GM12892 (cell line): ENCODE measurements at regions not wholly inside any gene's neighbourhood (a gene's known extent, or its start where the extent isn't known, plus 50 kb on each side); places are given as distances from the start of the nearest gene placed in this dataset.

Source experiments
- POLR2A ChIP-seq: IDR thresholded peaks from 2 replicates; pipeline ENCODE4 v1.6.1; 2011; ENCODE audit warnings: low read depth, low read length, control low read depth
- POLR2AphosphoS5 ChIP-seq: IDR thresholded peaks from 2 replicates; pipeline ENCODE4 v1.6.1; 2011; ENCODE audit warnings: low read depth, low read length, control low read depth

DNA sequence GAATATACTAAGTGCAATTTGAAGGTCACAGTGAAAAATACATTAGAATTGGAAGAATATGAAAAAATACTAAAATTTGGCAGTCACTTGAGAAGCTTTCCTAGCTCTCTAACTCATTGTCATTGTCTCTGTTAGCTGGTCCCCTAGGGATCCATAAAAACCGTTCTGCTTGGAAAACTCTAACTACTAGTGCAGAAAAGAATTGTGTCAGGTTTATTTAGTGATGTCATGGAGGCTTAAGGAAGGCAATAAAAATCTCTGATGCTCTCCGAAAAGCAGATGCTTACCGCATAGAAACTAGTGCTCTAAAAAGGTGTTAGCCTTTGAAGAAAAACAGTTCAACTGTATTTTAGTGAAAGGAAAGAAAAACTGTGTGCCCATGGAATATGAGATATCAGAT lies 150.1 kb upstream of the DLGAP1 start:
- no peak for TF ChIP-seq POLR2A
- TF ChIP-seq POLR2AphosphoS5, result no peak
